ENCODE measurements at regions not wholly inside any gene's neighbourhood (a gene's known extent, or its start where the extent isn't known, plus 50 kb on each side); places are given as distances from the start of the nearest gene placed in this dataset.
"Not testable (repeated sequence)": the region's sequence is repeated elsewhere in the genome, so short reads cannot be mapped to it uniquely, and the experiment has no call there.

DNA sequence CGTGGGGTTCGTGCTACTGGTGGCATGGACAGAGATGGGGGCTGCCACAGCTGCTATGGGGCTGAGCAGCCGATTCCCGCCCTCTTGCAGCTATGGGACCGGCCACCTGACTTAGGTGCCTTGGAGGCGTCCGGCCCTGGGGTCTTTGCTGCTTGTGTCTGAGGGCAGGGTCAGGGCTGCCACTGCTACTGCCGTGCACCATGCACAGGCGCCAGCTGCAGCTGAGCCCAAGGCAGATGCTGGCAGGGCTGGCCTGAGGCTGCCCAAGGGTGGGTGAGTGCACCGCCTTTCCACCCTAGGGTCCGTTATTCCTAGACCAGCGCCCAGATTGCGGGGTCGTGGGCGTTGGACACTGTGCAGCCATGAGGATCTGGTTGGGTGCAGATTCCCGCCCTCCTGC lies 86.9 kb downstream of the POTEH start:
- not testable (repeated sequence) for TF ChIP-seq POLR2A (IDR thresholded peaks at IDR 0.05)
- TF ChIP-seq, protein P1, sequence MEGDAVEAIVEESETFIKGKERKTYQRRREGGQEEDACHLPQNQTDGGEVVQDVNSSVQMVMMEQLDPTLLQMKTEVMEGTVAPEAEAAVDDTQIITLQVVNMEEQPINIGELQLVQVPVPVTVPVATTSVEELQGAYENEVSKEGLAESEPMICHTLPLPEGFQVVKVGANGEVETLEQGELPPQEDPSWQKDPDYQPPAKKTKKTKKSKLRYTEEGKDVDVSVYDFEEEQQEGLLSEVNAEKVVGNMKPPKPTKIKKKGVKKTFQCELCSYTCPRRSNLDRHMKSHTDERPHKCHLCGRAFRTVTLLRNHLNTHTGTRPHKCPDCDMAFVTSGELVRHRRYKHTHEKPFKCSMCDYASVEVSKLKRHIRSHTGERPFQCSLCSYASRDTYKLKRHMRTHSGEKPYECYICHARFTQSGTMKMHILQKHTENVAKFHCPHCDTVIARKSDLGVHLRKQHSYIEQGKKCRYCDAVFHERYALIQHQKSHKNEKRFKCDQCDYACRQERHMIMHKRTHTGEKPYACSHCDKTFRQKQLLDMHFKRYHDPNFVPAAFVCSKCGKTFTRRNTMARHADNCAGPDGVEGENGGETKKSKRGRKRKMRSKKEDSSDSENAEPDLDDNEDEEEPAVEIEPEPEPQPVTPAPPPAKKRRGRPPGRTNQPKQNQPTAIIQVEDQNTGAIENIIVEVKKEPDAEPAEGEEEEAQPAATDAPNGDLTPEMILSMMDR (IDR thresholded peaks at IDR 0.05), result not testable (repeated sequence)
